Nephron (organoid): ENCODE measurements at regions not wholly inside any gene's neighbourhood (a gene's known extent, or its start where the extent isn't known, plus 50 kb on each side); places are given as distances from the start of the nearest gene placed in this dataset.
A peak's percentile ranks its signal among the peaks of the same experiment; 100 is the strongest.

Experiments used
- H3K27ac Mint-ChIP-seq, 3 experiments: 2 replicates each; pipeline ENCODE4 v1.8.0; 2020; ENCODE audit warnings: mixed read lengths in 3 of 3, mild to moderate bottlenecking in 2 of 3, moderate library complexity in 1 of 3
- H3K27me3 Mint-ChIP-seq: 2 replicates; pipeline ENCODE4 v1.8.0; 2021; ENCODE audit warnings: low read depth, mild to moderate bottlenecking, moderate library complexity, mixed read lengths
- H3K36me3 Mint-ChIP-seq: 2 replicates; pipeline ENCODE4 v1.8.0; 2020; ENCODE audit warnings: low read depth, mixed read lengths
- H3K4me1 Mint-ChIP-seq: 2 replicates; pipeline ENCODE4 v1.8.0; 2020; ENCODE audit warnings: mixed read lengths
- H3K4me3 Mint-ChIP-seq, 3 experiments: 2 replicates each; pipeline ENCODE4 v1.8.0; 2020; ENCODE audit warnings: mild to moderate bottlenecking in 3 of 3, mixed read lengths in 3 of 3, moderate library complexity in 2 of 3
- H3K9me3 Mint-ChIP-seq: 2 replicates; pipeline ENCODE4 v1.8.0; 2020; ENCODE audit warnings: mixed read lengths
- CTCF ChIP-seq, 3 experiments: fragments of 200-600 bp; sonication (generic); IDR thresholded peaks; one replicate each; pipeline ENCODE4 v1.5.0; 2021; ENCODE audit warnings: antibody characterized with exemption in 3 of 3; ENCODE audit not compliant: unreplicated experiment in 3 of 3

- TF ChIP-seq CTCF (IDR thresholded peaks at IDR 0.05; ENCODE audit: unreplicated experiment in 3 of 3) = no peak
- Mint-ChIP-seq H3K9me3 (no peaks in the 10 kb centered on the region), H3K27me3 (peaks cover 4% of the 10 kb centered on the region), H3K36me3 (no peaks in the 10 kb centered on the region), H3K27ac (peak overlapping the region; percentile 0 to 42 (median 24)), H3K4me1 (peaks cover 60% of the 10 kb centered on the region), H3K4me3 (no peak overlapping the region)
Measured at GRCh38 chr5:72624641-72625236, 117.5 kb upstream of the ZNF366 start.

GRCh38 chr5:72623936-72624335 lies 116.7 kb upstream of the ZNF366 start:
- H3K36me3 Mint-ChIP-seq = no peaks in the 10 kb centered on the region
- no peak for TF ChIP-seq CTCF (IDR thresholded peaks at IDR 0.05; ENCODE audit: unreplicated experiment in 3 of 3)
- peaks cover 4% of the 10 kb centered on the region for H3K27me3 Mint-ChIP-seq
- H3K4me1 Mint-ChIP-seq = peaks cover 60% of the 10 kb centered on the region
- no peaks in the 10 kb centered on the region for H3K9me3 Mint-ChIP-seq
- peak overlapping the region in 1 of 3 experiments; percentile 38 for H3K27ac Mint-ChIP-seq
- peak overlapping the region in 1 of 3 experiments; percentile 26 for H3K4me3 Mint-ChIP-seq

- H3K36me3 Mint-ChIP-seq = no peaks in the 10 kb centered on the region
- H3K4me1 Mint-ChIP-seq = peaks cover 61% of the 10 kb centered on the region
- H3K27ac Mint-ChIP-seq = no peak overlapping the region
- no peaks in the 10 kb centered on the region for H3K9me3 Mint-ChIP-seq
- H3K4me3 Mint-ChIP-seq = no peak overlapping the region
- H3K27me3 Mint-ChIP-seq = peaks cover 4% of the 10 kb centered on the region
- no peak for TF ChIP-seq CTCF (IDR thresholded peaks at IDR 0.05; ENCODE audit: unreplicated experiment in 3 of 3)
Measured at GRCh38 chr5:72623323-72623722, 116.1 kb upstream of the ZNF366 start.

GRCh38 chr5:72622170-72622760 lies 115.1 kb upstream of the ZNF366 start:
- H3K36me3 Mint-ChIP-seq = no peaks in the 10 kb centered on the region
- H3K27ac Mint-ChIP-seq = peak overlapping the region; percentile 6 to 75 (median 48)

GRCh38 chr5:72621576-72621975 lies 114.4 kb upstream of the ZNF366 start:
- H3K9me3 Mint-ChIP-seq = peaks cover under 1% of the 10 kb centered on the region
- no peak overlapping the region for H3K4me3 Mint-ChIP-seq
- peak overlapping the region in 2 of 3 experiments; percentile 6 to 10 for H3K27ac Mint-ChIP-seq
- H3K36me3 Mint-ChIP-seq = no peaks in the 10 kb centered on the region
- H3K4me1 Mint-ChIP-seq = peaks cover 63% of the 10 kb centered on the region
- no peak for TF ChIP-seq CTCF (IDR thresholded peaks at IDR 0.05; ENCODE audit: unreplicated experiment in 3 of 3)
- peaks cover 4% of the 10 kb centered on the region for H3K27me3 Mint-ChIP-seq

More at GRCh38 chr5:72622170-72622760, 115.1 kb upstream of the ZNF366 start:
- peaks cover 4% of the 10 kb centered on the region for H3K27me3 Mint-ChIP-seq
- no peak for TF ChIP-seq CTCF (IDR thresholded peaks at IDR 0.05; ENCODE audit: unreplicated experiment in 3 of 3)
- no peaks in the 10 kb centered on the region for H3K9me3 Mint-ChIP-seq
- peaks cover 63% of the 10 kb centered on the region for H3K4me1 Mint-ChIP-seq
- H3K4me3 Mint-ChIP-seq = peak overlapping the region in 1 of 3 experiments; percentile 28

GRCh38 chr5:72619677-72620076 lies 112.5 kb upstream of the ZNF366 start:
- TF ChIP-seq CTCF (IDR thresholded peaks at IDR 0.05; ENCODE audit: unreplicated experiment in 3 of 3) = no peak
- Mint-ChIP-seq H3K4me3 (no peak overlapping the region), H3K27me3 (no peaks in the 10 kb centered on the region), H3K27ac (peak overlapping the region in 1 of 3 experiments; percentile 26), H3K36me3 (no peaks in the 10 kb centered on the region), H3K9me3 (peaks cover 4% of the 10 kb centered on the region), H3K4me1 (peaks cover 54% of the 10 kb centered on the region)
